C4-2B (cell line): ENCODE measurements at regions not wholly inside any gene's neighbourhood (a gene's known extent, or its start where the extent isn't known, plus 50 kb on each side); places are given as distances from the start of the nearest gene placed in this dataset.

Experiments used
- ZFX ChIP-seq: fragments of 450-650 bp; IDR thresholded peaks from 2 replicates; pipeline ENCODE4 v1.6.1; 2017
- TF ChIP-seq, protein P1 (sequence below): fragments of 450-650 bp; conservative IDR thresholded peaks from 2 replicates; pipeline ENCODE4 v1.5.1; 2017; ENCODE audit warnings: mild to moderate bottlenecking

DNA sequence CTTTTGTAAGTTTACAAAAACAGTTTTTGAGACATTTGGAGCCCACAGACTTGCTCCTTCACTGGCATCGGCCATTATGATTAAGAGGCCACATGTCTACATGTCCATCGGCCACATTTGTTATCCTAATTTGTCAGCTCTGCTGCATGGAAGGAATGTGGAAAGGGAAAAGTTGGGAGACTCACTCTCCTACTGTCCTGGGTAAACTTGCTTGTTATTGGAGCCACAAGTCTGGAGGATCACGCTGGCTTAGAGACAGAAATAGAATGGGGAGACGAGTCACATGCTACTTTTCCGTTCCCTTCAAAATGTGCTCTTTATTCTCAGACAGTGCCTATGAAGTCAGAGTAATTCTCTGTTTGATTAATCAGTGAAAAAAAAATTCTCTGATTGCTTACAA lies 741.2 kb upstream of the PCDH9 start:
- TF ChIP-seq, protein P1, sequence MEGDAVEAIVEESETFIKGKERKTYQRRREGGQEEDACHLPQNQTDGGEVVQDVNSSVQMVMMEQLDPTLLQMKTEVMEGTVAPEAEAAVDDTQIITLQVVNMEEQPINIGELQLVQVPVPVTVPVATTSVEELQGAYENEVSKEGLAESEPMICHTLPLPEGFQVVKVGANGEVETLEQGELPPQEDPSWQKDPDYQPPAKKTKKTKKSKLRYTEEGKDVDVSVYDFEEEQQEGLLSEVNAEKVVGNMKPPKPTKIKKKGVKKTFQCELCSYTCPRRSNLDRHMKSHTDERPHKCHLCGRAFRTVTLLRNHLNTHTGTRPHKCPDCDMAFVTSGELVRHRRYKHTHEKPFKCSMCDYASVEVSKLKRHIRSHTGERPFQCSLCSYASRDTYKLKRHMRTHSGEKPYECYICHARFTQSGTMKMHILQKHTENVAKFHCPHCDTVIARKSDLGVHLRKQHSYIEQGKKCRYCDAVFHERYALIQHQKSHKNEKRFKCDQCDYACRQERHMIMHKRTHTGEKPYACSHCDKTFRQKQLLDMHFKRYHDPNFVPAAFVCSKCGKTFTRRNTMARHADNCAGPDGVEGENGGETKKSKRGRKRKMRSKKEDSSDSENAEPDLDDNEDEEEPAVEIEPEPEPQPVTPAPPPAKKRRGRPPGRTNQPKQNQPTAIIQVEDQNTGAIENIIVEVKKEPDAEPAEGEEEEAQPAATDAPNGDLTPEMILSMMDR: no peak
- TF ChIP-seq ZFX: no peak
